Ovary (tissue), 3 donors: ENCODE measurements at regions not wholly inside any gene's neighbourhood (a gene's known extent, or its start where the extent isn't known, plus 50 kb on each side); places are given as distances from the start of the nearest gene placed in this dataset.

Experiments
- CTCF ChIP-seq, 3 donors: fragments of 450-650 bp in 2 of 3; fragments of 200-600 bp in 1 of 3; IDR thresholded peaks; one replicate each; pipeline versions ENCODE4 v1.5.1 to v1.8.0; 2016 to 2022; ENCODE audit warnings: antibody characterized with exemption in 3 of 3, mild to moderate bottlenecking in 1 of 3
- EP300 ChIP-seq: sonication (generic); formaldehyde crosslinking; IDR thresholded peaks from one replicate; pipeline ENCODE4 v1.6.1; 2017; ENCODE audit warnings: antibody characterized with exemption
- donor health status: DM: no; HTN: no; CAD: no.

- TF ChIP-seq CTCF (IDR thresholded peaks at IDR 0.05) (no peak), EP300 (no peak)
Measured at GRCh38 chr10:56623064-56623463, 262.0 kb upstream of the ZWINT start.
